GM19467 (cell line): ENCODE measurements at regions not wholly inside any gene's neighbourhood (a gene's known extent, or its start where the extent isn't known, plus 50 kb on each side); places are given as distances from the start of the nearest gene placed in this dataset.
"Not testable (repeated sequence)": the region's sequence is repeated elsewhere in the genome, so short reads cannot be mapped to it uniquely, and the experiment has no call there.

Experiments
- ATAC-seq: cut with Tn5 transposase; IDR thresholded peaks from one replicate; pipeline ENCODE4 v1.9.1; 2021; ENCODE audit warnings: mild to moderate bottlenecking, moderate library complexity; ENCODE audit not compliant: unreplicated experiment

GRCh38 chr7:42574685-42575084, 337.2 kb downstream of the C7orf25 start:
- ATAC-seq: no peak

- ATAC-seq: no peak
These were observed 337.1 kb upstream of the GLI3 start for GRCh38 chr7:42573881-42574672.

- no peak for ATAC-seq
These were observed 335.6 kb upstream of the GLI3 start for GRCh38 chr7:42572561-42572960.

- no peak for ATAC-seq
These were observed 335.0 kb upstream of the GLI3 start for GRCh38 chr7:42572056-42572455.

GRCh38 chr7:42570944-42571343, 333.9 kb upstream of the GLI3 start:
- ATAC-seq: no peak

GRCh38 chr7:42567051-42567450, 330.0 kb upstream of the GLI3 start:
- no peak for ATAC-seq

- no peak for ATAC-seq
These were observed 324.8 kb upstream of the GLI3 start for GRCh38 chr7:42561797-42562196.

GRCh38 chr7:42560866-42561265, 323.9 kb upstream of the GLI3 start:
- no peak for ATAC-seq

- not testable (repeated sequence) for ATAC-seq
These were observed 317.9 kb upstream of the GLI3 start for GRCh38 chr7:42554932-42555331.

- ATAC-seq: no peak
These were observed 315.2 kb upstream of the GLI3 start for GRCh38 chr7:42552227-42552626.

GRCh38 chr7:42550706-42551470, 313.9 kb upstream of the GLI3 start:
- no peak for ATAC-seq

GRCh38 chr7:42549866-42550485, 313.0 kb upstream of the GLI3 start:
- no peak for ATAC-seq

GRCh38 chr7:42548816-42549611, 312.0 kb upstream of the GLI3 start:
- ATAC-seq: no peak

GRCh38 chr7:42545049-42545724, 308.2 kb upstream of the GLI3 start:
- no peak for ATAC-seq

- ATAC-seq: no peak
These were observed 306.9 kb upstream of the GLI3 start for GRCh38 chr7:42543953-42544352.

GRCh38 chr7:42542446-42542845, 305.4 kb upstream of the GLI3 start:
- ATAC-seq: not testable (repeated sequence)

GRCh38 chr7:42534441-42534840, 297.4 kb upstream of the GLI3 start:
- no peak for ATAC-seq

- no peak for ATAC-seq
These were observed 290.0 kb upstream of the GLI3 start for GRCh38 chr7:42527004-42527403.

GRCh38 chr7:42522227-42522991, 285.4 kb upstream of the GLI3 start:
- ATAC-seq: no peak

- ATAC-seq: no peak
These were observed 274.0 kb upstream of the GLI3 start for GRCh38 chr7:42511027-42511426.
